ENCODE measurements at regions not wholly inside any gene's neighbourhood (a gene's known extent, or its start where the extent isn't known, plus 50 kb on each side); places are given as distances from the start of the nearest gene placed in this dataset.
A peak's percentile ranks its signal among the peaks of the same experiment; 100 is the strongest.

GRCh38 chr4:179976777-179977176, 2266.4 kb upstream of the TENM3 start:
- Mint-ChIP-seq H3K9me3 (ENCODE audit: unreplicated experiment) (no peaks in the 10 kb centered on the region), H3K4me1 (ENCODE audit: unreplicated experiment) (no peaks in the 10 kb centered on the region), H3K27ac (ENCODE audit: unreplicated experiment) (no peak overlapping the region), H3K27me3 (ENCODE audit: unreplicated experiment) (peaks cover 3% of the 10 kb centered on the region), H3K36me3 (ENCODE audit: low read depth, unreplicated experiment) (no peaks in the 10 kb centered on the region), H3K4me3 (ENCODE audit: unreplicated experiment) (no peak overlapping the region)
- no peak for TF ChIP-seq CTCF (IDR thresholded peaks at IDR 0.05; ENCODE audit: unreplicated experiment)
- DNase-seq (ENCODE audit: low spot score) = no peak

- H3K9me3 Mint-ChIP-seq (ENCODE audit: unreplicated experiment) = no peaks in the 10 kb centered on the region
These were observed 2265.8 kb upstream of the TENM3 start for GRCh38 chr4:179977378-179977777.

GRCh38 chr4:179981161-179981560, 2262.0 kb upstream of the TENM3 start:
- Mint-ChIP-seq H3K36me3 (ENCODE audit: low read depth, unreplicated experiment) (no peaks in the 10 kb centered on the region), H3K4me1 (ENCODE audit: unreplicated experiment) (no peaks in the 10 kb centered on the region), H3K27me3 (ENCODE audit: unreplicated experiment) (no peaks in the 10 kb centered on the region), H3K9me3 (ENCODE audit: unreplicated experiment) (no peaks in the 10 kb centered on the region), H3K4me3 (ENCODE audit: unreplicated experiment) (no peak overlapping the region), H3K27ac (ENCODE audit: unreplicated experiment) (no peak overlapping the region)
- no peak for DNase-seq (ENCODE audit: low spot score)
- no peak for TF ChIP-seq CTCF (IDR thresholded peaks at IDR 0.05; ENCODE audit: unreplicated experiment)

More at GRCh38 chr4:179977378-179977777, 2265.8 kb upstream of the TENM3 start:
- Mint-ChIP-seq H3K27me3 (ENCODE audit: unreplicated experiment) (peaks cover 3% of the 10 kb centered on the region), H3K4me3 (ENCODE audit: unreplicated experiment) (no peak overlapping the region), H3K36me3 (ENCODE audit: low read depth, unreplicated experiment) (no peaks in the 10 kb centered on the region), H3K27ac (ENCODE audit: unreplicated experiment) (peak overlapping the region; percentile 49), H3K4me1 (ENCODE audit: unreplicated experiment) (no peaks in the 10 kb centered on the region)
- TF ChIP-seq CTCF (IDR thresholded peaks at IDR 0.05; ENCODE audit: unreplicated experiment) = no peak
- DNase-seq (ENCODE audit: low spot score) = no peak

DNA sequence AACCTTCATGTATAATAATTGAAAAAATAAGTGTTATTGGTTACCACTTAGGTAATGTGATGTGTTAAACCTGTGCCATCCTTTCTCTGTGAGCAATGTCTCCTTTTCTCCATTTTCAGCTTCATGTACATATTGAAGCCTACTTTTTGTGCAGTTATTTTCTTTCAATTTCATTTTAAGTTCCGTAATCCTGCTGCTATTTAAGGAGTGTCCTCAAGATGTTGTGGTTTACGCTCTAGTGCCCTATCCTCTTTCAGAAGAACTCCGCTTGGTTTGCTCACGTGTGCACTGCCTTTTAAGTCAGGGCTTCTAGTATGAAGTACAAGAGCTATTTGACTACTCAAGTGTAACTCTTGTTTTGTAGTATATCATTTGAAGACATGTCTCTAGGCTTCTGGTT, 2253.2 kb upstream of the TENM3 start:
- Mint-ChIP-seq H3K9me3 (ENCODE audit: unreplicated experiment) (no peaks in the 10 kb centered on the region), H3K4me1 (ENCODE audit: unreplicated experiment) (no peaks in the 10 kb centered on the region), H3K4me3 (ENCODE audit: unreplicated experiment) (no peak overlapping the region), H3K36me3 (ENCODE audit: low read depth, unreplicated experiment) (no peaks in the 10 kb centered on the region), H3K27me3 (ENCODE audit: unreplicated experiment) (peaks cover 2% of the 10 kb centered on the region), H3K27ac (ENCODE audit: unreplicated experiment) (no peak overlapping the region)
- DNase-seq (ENCODE audit: low spot score) = no peak
- TF ChIP-seq CTCF (IDR thresholded peaks at IDR 0.05; ENCODE audit: unreplicated experiment) = no peak

- Mint-ChIP-seq H3K27ac (ENCODE audit: unreplicated experiment) (no peak overlapping the region), H3K4me3 (ENCODE audit: unreplicated experiment) (no peak overlapping the region), H3K27me3 (ENCODE audit: unreplicated experiment) (no peaks in the 10 kb centered on the region), H3K9me3 (ENCODE audit: unreplicated experiment) (no peaks in the 10 kb centered on the region), H3K4me1 (ENCODE audit: unreplicated experiment) (no peaks in the 10 kb centered on the region), H3K36me3 (ENCODE audit: low read depth, unreplicated experiment) (no peaks in the 10 kb centered on the region)
- no peak for TF ChIP-seq CTCF (IDR thresholded peaks at IDR 0.05; ENCODE audit: unreplicated experiment)
- DNase-seq (ENCODE audit: low spot score) = no peak
These were observed 2233.9 kb upstream of the TENM3 start for GRCh38 chr4:180009316-180009715.

All from endothelial cell (in vitro differentiated cells).